H9 (cell line): ENCODE measurements at regions not wholly inside any gene's neighbourhood (a gene's known extent, or its start where the extent isn't known, plus 50 kb on each side); places are given as distances from the start of the nearest gene placed in this dataset.

Experiments used
- DNase-seq: peaks from one replicate; pipeline ENCODE4 v3.0.0-alpha.2; 2017
- H2AFZ ChIP-seq: one replicate; pipeline ENCODE4 v1.6.1; 2013; ENCODE audit warnings: mild to moderate bottlenecking, low read length, control low read depth, moderate library complexity
- H2AK5ac ChIP-seq: 2 replicates; pipeline ENCODE4 v1.6.1; 2013; ENCODE audit warnings: low read length, control low read depth, mixed read lengths; ENCODE audit not compliant: insufficient read length
- H2BK120ac ChIP-seq: one replicate; pipeline ENCODE4 v1.6.1; 2013; ENCODE audit warnings: low read depth, mild to moderate bottlenecking, low read length, control low read depth, inconsistent platforms; ENCODE audit not compliant: poor library complexity, severe bottlenecking
- H2BK12ac ChIP-seq: 2 replicates; pipeline ENCODE4 v1.6.1; 2013; ENCODE audit warnings: low read length, control low read depth, mixed read lengths, low read depth; ENCODE audit not compliant: insufficient read length
- H2BK15ac ChIP-seq: 2 replicates; pipeline ENCODE4 v1.6.1; 2013; ENCODE audit warnings: low read depth, low read length, control low read depth
- H2BK20ac ChIP-seq: one replicate; pipeline ENCODE4 v1.6.1; 2013; ENCODE audit warnings: low read depth, mild to moderate bottlenecking, low read length, control low read depth, inconsistent platforms; ENCODE audit not compliant: poor library complexity, severe bottlenecking
- H2BK5ac ChIP-seq: 2 replicates; pipeline ENCODE4 v1.6.1; 2013; ENCODE audit warnings: low read length, control low read depth, mixed read lengths; ENCODE audit not compliant: insufficient read length
- H3K14ac ChIP-seq: 2 replicates; pipeline ENCODE4 v1.6.1; 2013; ENCODE audit warnings: low read length, control low read depth; ENCODE audit not compliant: insufficient read depth
- H3K18ac ChIP-seq: 2 replicates; pipeline ENCODE4 v1.6.1; 2013; ENCODE audit warnings: low read depth, mild to moderate bottlenecking, mixed read lengths, low read length, control low read depth; ENCODE audit not compliant: insufficient read length
- H3K23ac ChIP-seq: 2 replicates; pipeline ENCODE4 v1.6.1; 2013; ENCODE audit warnings: low read length, control low read depth, mixed read lengths, low read depth; ENCODE audit not compliant: insufficient read length
- H3K23me2 ChIP-seq: 2 replicates; pipeline ENCODE4 v1.6.1; 2013; ENCODE audit warnings: low read depth, mild to moderate bottlenecking, mixed read lengths, low read length, control low read depth; ENCODE audit not compliant: insufficient read length, poor library complexity, severe bottlenecking
- H3K27ac ChIP-seq: 2 replicates; pipeline ENCODE4 v1.5.1; 2013; ENCODE audit warnings: low read length, control low read depth, mixed read lengths, low read depth; ENCODE audit not compliant: insufficient read length
- H3K27me3 ChIP-seq: 2 replicates; pipeline ENCODE4 v1.6.1; 2013; ENCODE audit warnings: low read length, control low read depth, inconsistent platforms; ENCODE audit not compliant: insufficient read depth
- H3K4ac ChIP-seq: 2 replicates; pipeline ENCODE4 v1.6.1; 2013; ENCODE audit warnings: low read depth, mild to moderate bottlenecking, control low read depth, inconsistent platforms, low read length, moderate library complexity
- H3K4me1 ChIP-seq: 2 replicates; pipeline ENCODE4 v1.6.1; 2013; ENCODE audit warnings: low read length, control low read depth, inconsistent platforms; ENCODE audit not compliant: insufficient read depth
- H3K4me2 ChIP-seq: 2 replicates; pipeline ENCODE4 v1.6.1; 2013; ENCODE audit warnings: low read length, control low read depth, mixed read lengths; ENCODE audit not compliant: insufficient read length, insufficient read depth
- H3K56ac ChIP-seq: 2 replicates; pipeline ENCODE4 v1.6.1; 2013; ENCODE audit warnings: low read depth, mild to moderate bottlenecking, mixed read lengths, low read length, control low read depth; ENCODE audit not compliant: insufficient read length
- H3K79me1 ChIP-seq: 2 replicates; pipeline ENCODE4 v1.6.1; 2013; ENCODE audit warnings: low read depth, mild to moderate bottlenecking, moderate library complexity, low read length, control low read depth, inconsistent platforms; ENCODE audit not compliant: insufficient read depth, poor library complexity, severe bottlenecking
- H3K79me2 ChIP-seq: 2 replicates; pipeline ENCODE4 v1.6.1; 2013; ENCODE audit warnings: low read length, control low read depth, inconsistent platforms; ENCODE audit not compliant: insufficient read depth
- H3K9ac ChIP-seq: 2 replicates; pipeline ENCODE4 v1.6.1; 2013; ENCODE audit warnings: low read length, control low read depth, mixed read lengths; ENCODE audit not compliant: insufficient read length; ENCODE audit errors: extremely low read depth
- H3K9me3 ChIP-seq: one replicate; pipeline ENCODE4 v1.6.1; 2013; ENCODE audit warnings: low read depth, low read length, inconsistent platforms; ENCODE audit not compliant: control insufficient read depth
- H3T11ph ChIP-seq: one replicate; pipeline ENCODE4 v1.6.1; 2013; ENCODE audit warnings: mild to moderate bottlenecking, low read length, control low read depth, inconsistent platforms
- H4K20me1 ChIP-seq: one replicate; pipeline ENCODE4 v1.6.1; 2013; ENCODE audit not compliant: control insufficient read depth, insufficient read length, insufficient read depth
- H4K5ac ChIP-seq: 2 replicates; pipeline ENCODE4 v1.6.1; 2013; ENCODE audit warnings: low read depth, mild to moderate bottlenecking, mixed read lengths, low read length, control low read depth; ENCODE audit not compliant: insufficient read length
- H4K8ac ChIP-seq: replicated peaks from 2 replicates; pipeline ENCODE4 v1.6.1; 2013; ENCODE audit warnings: low read length, control low read depth, mixed read lengths, low read depth; ENCODE audit not compliant: insufficient read length
- H4K91ac ChIP-seq: 2 replicates; pipeline ENCODE4 v1.6.1; 2013; ENCODE audit warnings: low read depth, mild to moderate bottlenecking, moderate library complexity, mixed read lengths, low read length, control low read depth; ENCODE audit not compliant: insufficient read length
- H3K27ac Mint-ChIP-seq, 3 experiments: 2 replicates in 2 of 3; 3 replicates in 1 of 3; pipeline ENCODE4 v1.8.0; 2020 to 2021; ENCODE audit warnings: mixed read lengths in 3 of 3, mild to moderate bottlenecking in 1 of 3, moderate library complexity in 1 of 3
- H3K27me3 Mint-ChIP-seq: 2 replicates; pipeline ENCODE4 v1.8.0; 2021; ENCODE audit warnings: low read depth, mild to moderate bottlenecking, moderate library complexity, mixed read lengths
- H3K36me3 Mint-ChIP-seq, 3 experiments: 2 replicates in 2 of 3; 3 replicates in 1 of 3; pipeline ENCODE4 v1.8.0; 2020 to 2021; ENCODE audit warnings: low read depth in 3 of 3, mixed read lengths in 3 of 3; ENCODE audit not compliant: insufficient read depth in 1 of 3
- H3K4me1 Mint-ChIP-seq, 2 experiments: 2 replicates each; pipeline ENCODE4 v1.8.0; 2020; ENCODE audit warnings: mixed read lengths in 2 of 2
- H3K4me3 Mint-ChIP-seq, 2 experiments: 2 replicates in 1 of 2; 3 replicates in 1 of 2; pipeline ENCODE4 v1.8.0; 2020 to 2021; ENCODE audit warnings: mild to moderate bottlenecking in 2 of 2, mixed read lengths in 2 of 2, moderate library complexity in 1 of 2
- H3K9me3 Mint-ChIP-seq, 2 experiments: 2 replicates in 1 of 2; 3 replicates in 1 of 2; pipeline ENCODE4 v1.8.0; 2020; ENCODE audit warnings: mild to moderate bottlenecking in 2 of 2, mixed read lengths in 2 of 2, moderate library complexity in 1 of 2
- WGBS: extraction: QIAGEN DNeasy Blood & Tissue Kit; methylation state at CpG from one replicate; pipeline ENCODE4 v1.1.7; 2013; ENCODE audit warnings: missing lambda C conversion rate, low lambda C conversion rate, mixed read lengths; ENCODE audit not compliant: insufficient read length; ENCODE audit errors: extremely low coverage; 5-methylcytosine and 5-hydroxymethylcytosine counted together
- TF ChIP-seq, protein P1 (sequence below): fragments of 200-600 bp; sonication (generic); conservative IDR thresholded peaks from 3 replicates; pipeline ENCODE4 v1.8.0; 2021; ENCODE audit warnings: antibody characterized with exemption, mild to moderate bottlenecking

DNA sequence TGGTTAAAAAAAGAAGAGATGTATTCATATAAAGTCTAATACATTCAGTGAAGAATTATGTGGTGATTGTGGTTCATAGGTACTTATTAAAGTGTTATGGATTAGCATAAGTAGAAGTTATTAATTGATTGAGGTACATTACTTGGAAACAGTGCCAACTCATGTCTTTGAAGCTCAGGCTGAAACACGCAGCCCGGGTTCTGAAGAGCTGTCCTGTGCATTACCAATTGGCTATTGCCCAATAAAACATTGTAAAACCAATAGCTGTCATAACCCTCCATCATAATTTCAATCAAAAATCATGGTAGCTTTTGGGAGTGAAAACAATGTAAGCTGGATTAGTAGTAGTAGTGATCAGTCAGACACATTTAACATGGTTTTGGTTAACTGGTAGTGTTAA is 560.1 kb downstream of the MCTP2 start:
- Mint-ChIP-seq H3K36me3 (no peaks in the 10 kb centered on the region), H3K27me3 (no peaks in the 10 kb centered on the region), H3K27ac (no peak overlapping the region), H3K4me1 (peaks cover 5 to 9% of the 10 kb centered on the region in 2 experiments), H3K9me3 (peaks cover 0 to 3% of the 10 kb centered on the region in 2 experiments; a peak in 1 of 5 replicates), H3K4me3 (no peak overlapping the region)
- Histone ChIP-seq H3K27ac (no peak overlapping the region), H3K4me1 (peaks cover 3% of the 10 kb centered on the region; the same call in 1 of the 2 replicates), H2BK15ac (no peak overlapping the region), H3K79me1 (no peaks in the 10 kb centered on the region), H2AFZ (no peak overlapping the region), H4K20me1 (no peaks in the 10 kb centered on the region), H3K9me3 (no peaks in the 10 kb centered on the region), H3K79me2 (no peaks in the 10 kb centered on the region), H3K23ac (no peak overlapping the region), H2BK120ac (no peak overlapping the region), H2BK12ac (no peak overlapping the region), H2AK5ac (no peak overlapping the region), H3T11ph (no peak overlapping the region), H3K23me2 (no peaks in the 10 kb centered on the region), H3K14ac (no peak overlapping the region), H4K5ac (no peak overlapping the region), H3K56ac (no peak overlapping the region), H2BK20ac (no peak overlapping the region), H3K9ac (no peak overlapping the region), H4K91ac (no peak overlapping the region), H3K4ac (no peak overlapping the region), H3K4me2 (no peak overlapping the region), H3K27me3 (no peaks in the 10 kb centered on the region), H4K8ac (no peak overlapping the region), H3K18ac (no peak overlapping the region), H2BK5ac (no peak overlapping the region)
- WGBS: no CpG with 5 or more reads among the region's 2 CpGs
- no peak for DNase-seq
- TF ChIP-seq, protein P1, sequence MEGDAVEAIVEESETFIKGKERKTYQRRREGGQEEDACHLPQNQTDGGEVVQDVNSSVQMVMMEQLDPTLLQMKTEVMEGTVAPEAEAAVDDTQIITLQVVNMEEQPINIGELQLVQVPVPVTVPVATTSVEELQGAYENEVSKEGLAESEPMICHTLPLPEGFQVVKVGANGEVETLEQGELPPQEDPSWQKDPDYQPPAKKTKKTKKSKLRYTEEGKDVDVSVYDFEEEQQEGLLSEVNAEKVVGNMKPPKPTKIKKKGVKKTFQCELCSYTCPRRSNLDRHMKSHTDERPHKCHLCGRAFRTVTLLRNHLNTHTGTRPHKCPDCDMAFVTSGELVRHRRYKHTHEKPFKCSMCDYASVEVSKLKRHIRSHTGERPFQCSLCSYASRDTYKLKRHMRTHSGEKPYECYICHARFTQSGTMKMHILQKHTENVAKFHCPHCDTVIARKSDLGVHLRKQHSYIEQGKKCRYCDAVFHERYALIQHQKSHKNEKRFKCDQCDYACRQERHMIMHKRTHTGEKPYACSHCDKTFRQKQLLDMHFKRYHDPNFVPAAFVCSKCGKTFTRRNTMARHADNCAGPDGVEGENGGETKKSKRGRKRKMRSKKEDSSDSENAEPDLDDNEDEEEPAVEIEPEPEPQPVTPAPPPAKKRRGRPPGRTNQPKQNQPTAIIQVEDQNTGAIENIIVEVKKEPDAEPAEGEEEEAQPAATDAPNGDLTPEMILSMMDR: no peak
